ENCODE measurements at regions not wholly inside any gene's neighbourhood (a gene's known extent, or its start where the extent isn't known, plus 50 kb on each side); places are given as distances from the start of the nearest gene placed in this dataset.

DNA sequence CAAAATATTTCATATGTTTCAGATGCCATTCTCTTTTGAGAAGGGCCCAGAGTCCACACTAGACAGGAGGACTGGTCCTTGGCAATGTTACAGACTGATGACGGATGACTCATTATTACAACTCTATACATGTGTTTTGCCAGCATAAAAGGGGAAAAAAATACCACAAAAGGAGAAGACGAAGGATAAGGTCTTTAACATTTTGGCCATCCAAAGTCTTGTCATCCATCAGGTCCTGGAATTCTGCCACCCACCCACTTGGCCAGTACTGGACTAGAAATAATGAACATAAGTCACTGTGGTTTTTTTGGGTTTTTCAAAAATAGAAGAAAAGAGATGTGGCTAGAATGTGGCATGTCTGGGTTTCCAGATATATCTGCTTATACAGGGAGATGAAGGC, 57.7 kb upstream of the BDNF start:
- ATAC-seq = no peak
- no peak overlapping the region for H3K9ac ChIP-seq (ENCODE audit: low read length)
- H3K4me1 ChIP-seq (ENCODE audit: control insufficient read depth in 1 of 2, insufficient read depth in 2 of 2, low read length in 2 of 2) = peaks cover 13 to 21% of the 10 kb centered on the region in 2 experiments; a peak in 3 of 4 replicates
- H3K79me2 ChIP-seq (ENCODE audit: insufficient read depth, low read length) = no peaks in the 10 kb centered on the region
- no TSS peak for BruUV-seq (replicated peaks)
- intact Hi-C loops (cut with micrococcal nuclease) = no loop called here
- RAD21 ChIA-PET (ENCODE audit: low non-redundant PET in 1 of 2, low total read pairs in 2 of 2, uncharacterized antibody in 2 of 2, unreplicated experiment in 2 of 2) = no interaction called here
- peaks cover 3% of the 10 kb centered on the region; the same call in 1 of the 2 replicates for H3K9me2 ChIP-seq (ENCODE audit: insufficient read depth)
- POLR2A ChIA-PET = no interaction called here
- H3K9me3 ChIP-seq (ENCODE audit: control insufficient read depth in 1 of 2, insufficient read depth in 1 of 2, low read depth in 1 of 2, low read length in 2 of 2) = no peaks in the 10 kb centered on the region
- H3K4me3 ChIP-seq (replicated peaks in 1 of 2; ENCODE audit: low read depth in 1 of 2, low read length in 2 of 2) = no peak overlapping the region
- CTCF ChIA-PET = no interaction called here
- H3K27ac ChIP-seq (ENCODE audit: low read depth, low read length) = no peak overlapping the region
- DNase-seq (ENCODE audit: low read depth, low spot score) = no peak
- H3K36me3 ChIP-seq (ENCODE audit: control insufficient read depth in 1 of 2, insufficient read depth in 2 of 2, low read length in 2 of 2) = no peaks in the 10 kb centered on the region
- no peak overlapping the region for H3K4me2 ChIP-seq (ENCODE audit: low read length)
- no peak for TF ChIP-seq POLR2A (IDR thresholded peaks at IDR 0.05; ENCODE audit: borderline replicate concordance, extremely low read depth, insufficient read depth, insufficient read length)
- TF ChIP-seq YY1 (IDR thresholded peaks at IDR 0.05; ENCODE audit: extremely low read depth, insufficient replicate concordance, low read depth, low read length) = no peak
- TF ChIP-seq, protein P1, sequence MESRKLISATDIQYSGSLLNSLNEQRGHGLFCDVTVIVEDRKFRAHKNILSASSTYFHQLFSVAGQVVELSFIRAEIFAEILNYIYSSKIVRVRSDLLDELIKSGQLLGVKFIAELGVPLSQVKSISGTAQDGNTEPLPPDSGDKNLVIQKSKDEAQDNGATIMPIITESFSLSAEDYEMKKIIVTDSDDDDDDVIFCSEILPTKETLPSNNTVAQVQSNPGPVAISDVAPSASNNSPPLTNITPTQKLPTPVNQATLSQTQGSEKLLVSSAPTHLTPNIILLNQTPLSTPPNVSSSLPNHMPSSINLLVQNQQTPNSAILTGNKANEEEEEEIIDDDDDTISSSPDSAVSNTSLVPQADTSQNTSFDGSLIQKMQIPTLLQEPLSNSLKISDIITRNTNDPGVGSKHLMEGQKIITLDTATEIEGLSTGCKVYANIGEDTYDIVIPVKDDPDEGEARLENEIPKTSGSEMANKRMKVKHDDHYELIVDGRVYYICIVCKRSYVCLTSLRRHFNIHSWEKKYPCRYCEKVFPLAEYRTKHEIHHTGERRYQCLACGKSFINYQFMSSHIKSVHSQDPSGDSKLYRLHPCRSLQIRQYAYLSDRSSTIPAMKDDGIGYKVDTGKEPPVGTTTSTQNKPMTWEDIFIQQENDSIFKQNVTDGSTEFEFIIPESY (IDR thresholded peaks at IDR 0.05; ENCODE audit: extremely low read depth, insufficient replicate concordance, low read length) = no peak
- TF ChIP-seq ELF1 (IDR thresholded peaks at IDR 0.05; ENCODE audit: borderline replicate concordance, low read depth) = no peak
- TF ChIP-seq EZH2phosphoT487 (IDR thresholded peaks at IDR 0.05; ENCODE audit: borderline replicate concordance) = no peak
- no peak for TF ChIP-seq EGR1 (IDR thresholded peaks at IDR 0.05; ENCODE audit: low read depth)
- peak overlapping the region; percentile 16 for H2AFZ ChIP-seq (ENCODE audit: low read depth, low read length, poor library complexity, severe bottlenecking)
- no peaks in the 10 kb centered on the region for H4K20me1 ChIP-seq (ENCODE audit: insufficient read depth)
- H3K27me3 ChIP-seq (ENCODE audit: insufficient read depth, low read length) = no peaks in the 10 kb centered on the region
